GM23338 (cell line): ENCODE measurements at regions not wholly inside any gene's neighbourhood (a gene's known extent, or its start where the extent isn't known, plus 50 kb on each side); places are given as distances from the start of the nearest gene placed in this dataset.

Experiments used
- ATAC-seq: fragments of 200-7000 bp; cut with Tn5 transposase; 3 replicates; pipeline ENCODE4 v1.9.1; 2020
- DNase-seq: peaks from one replicate; pipeline ENCODE4 v3.0.0-alpha.2; 2015; ENCODE audit warnings: low spot score
- H2AFZ ChIP-seq: fragments of 200-600 bp; sonication (generic); 2 replicates; pipeline ENCODE4 v1.8.0; 2016; ENCODE audit warnings: antibody characterized with exemption, mild to moderate bottlenecking, moderate library complexity
- H3F3A ChIP-seq: fragments of 200-600 bp; sonication (generic); replicated peaks from 2 replicates; pipeline ENCODE4 v1.8.0; 2017; ENCODE audit warnings: antibody characterized with exemption, mixed run types, low read depth
- H3K27ac ChIP-seq: fragments of 200-600 bp; sonication (generic); 2 replicates; pipeline ENCODE4 v1.6.1; 2016; ENCODE audit warnings: low read depth
- H3K27me3 ChIP-seq: fragments of 200-600 bp; sonication (generic); 2 replicates; pipeline ENCODE4 v1.8.0; 2016; ENCODE audit warnings: mild to moderate bottlenecking, mixed run types, moderate library complexity; ENCODE audit not compliant: insufficient read depth
- H3K36me3 ChIP-seq: fragments of 200-600 bp; sonication (generic); 2 replicates; pipeline ENCODE4 v1.8.0; 2016; ENCODE audit warnings: mild to moderate bottlenecking; ENCODE audit not compliant: insufficient read depth
- H3K4me1 ChIP-seq: fragments of 200-600 bp; sonication (generic); 2 replicates; pipeline ENCODE4 v1.8.0; 2016; ENCODE audit warnings: mild to moderate bottlenecking, moderate library complexity; ENCODE audit not compliant: insufficient read depth
- H3K4me2 ChIP-seq: fragments of 200-600 bp; sonication (generic); 2 replicates; pipeline ENCODE4 v1.7.1; 2017; ENCODE audit warnings: mixed run types
- H3K4me3 ChIP-seq: fragments of 200-600 bp; sonication (generic); 2 replicates; pipeline ENCODE4 v1.6.1; 2016; ENCODE audit warnings: mixed run types
- H3K79me2 ChIP-seq: fragments of 200-600 bp; sonication (generic); replicated peaks from 2 replicates; pipeline ENCODE4 v1.8.0; 2017; ENCODE audit warnings: mild to moderate bottlenecking; ENCODE audit not compliant: insufficient read depth
- H3K9me2 ChIP-seq: fragments of 200-600 bp; sonication (generic); 2 replicates; pipeline ENCODE4 v1.8.0; 2017; ENCODE audit not compliant: insufficient read depth
- H4K20me1 ChIP-seq: fragments of 200-600 bp; sonication (generic); replicated peaks from 2 replicates; pipeline ENCODE4 v1.8.0; 2017; ENCODE audit warnings: mild to moderate bottlenecking; ENCODE audit not compliant: insufficient read depth
- H3K27ac Mint-ChIP-seq: 2 replicates; pipeline ENCODE4 v1.8.0; 2020; ENCODE audit warnings: inconsistent platforms, mild to moderate bottlenecking, moderate library complexity, mixed read lengths
- H3K27me3 Mint-ChIP-seq: 3 replicates; pipeline ENCODE4 v1.8.0; 2022; ENCODE audit warnings: low read depth, mild to moderate bottlenecking, moderate library complexity, mixed read lengths, inconsistent platforms; ENCODE audit not compliant: insufficient read depth, poor library complexity
- H3K36me3 Mint-ChIP-seq: 3 replicates; pipeline ENCODE4 v1.8.0; 2021; ENCODE audit warnings: low read depth, mild to moderate bottlenecking, inconsistent platforms, moderate library complexity, mixed read lengths
- H3K4me1 Mint-ChIP-seq: 3 replicates; pipeline ENCODE4 v1.8.0; 2020; ENCODE audit warnings: mild to moderate bottlenecking, inconsistent platforms, mixed read lengths
- H3K4me3 Mint-ChIP-seq: 3 replicates; pipeline ENCODE4 v1.8.0; 2021; ENCODE audit warnings: moderate library complexity, mild to moderate bottlenecking, inconsistent platforms, mixed read lengths
- H3K9me3 Mint-ChIP-seq: 3 replicates; pipeline ENCODE4 v1.8.0; 2020; ENCODE audit warnings: moderate library complexity, mild to moderate bottlenecking, inconsistent platforms, mixed read lengths
- CREB1 ChIP-seq: fragments of 250-450 bp; sonication (Bioruptor Pico); IDR thresholded peaks from 2 replicates; pipeline ENCODE4 v1.5.0; 2020; ENCODE audit warnings: low read depth, mild to moderate bottlenecking, moderate library complexity
- CTCF ChIP-seq, 2 experiments: fragments of 200-600 bp in 1 of 2; sonication (generic) in 1 of 2; conservative IDR thresholded peaks; 2 replicates each; pipeline versions ENCODE4 v1.5.1 to v1.6.1; 2016 to 2017; ENCODE audit warnings: antibody characterized with exemption in 2 of 2, low read depth in 2 of 2, mild to moderate bottlenecking in 2 of 2, moderate library complexity in 1 of 2
- ETS1 ChIP-seq: IDR thresholded peaks from 2 replicates; pipeline ENCODE4 v1.6.1; 2016; ENCODE audit warnings: antibody characterized with exemption
- EZH2 ChIP-seq: fragments of 200-600 bp; sonication (generic); IDR thresholded peaks from one replicate; pipeline ENCODE4 v1.8.0; 2017; ENCODE audit warnings: antibody characterized with exemption, mild to moderate bottlenecking, low read depth; ENCODE audit not compliant: unreplicated experiment
- EZH2phosphoT487 ChIP-seq: fragments of 200-600 bp; sonication (generic); IDR thresholded peaks from one replicate; pipeline ENCODE4 v1.8.1; 2018; ENCODE audit warnings: antibody characterized with exemption; ENCODE audit not compliant: unreplicated experiment
- JUNB ChIP-seq: IDR thresholded peaks from one replicate; pipeline ENCODE4 v1.6.1; 2016; ENCODE audit warnings: antibody characterized with exemption; ENCODE audit not compliant: unreplicated experiment
- NANOG ChIP-seq: IDR thresholded peaks from 2 replicates; pipeline ENCODE4 v1.6.1; 2016; ENCODE audit warnings: antibody characterized with exemption, borderline replicate concordance
- POLR2AphosphoS5 ChIP-seq: IDR thresholded peaks from 2 replicates; pipeline ENCODE4 v1.6.1; 2016; ENCODE audit warnings: antibody characterized with exemption, low read depth
- REST ChIP-seq: IDR thresholded peaks from one replicate; pipeline ENCODE4 v1.6.1; 2018; ENCODE audit warnings: antibody characterized with exemption; ENCODE audit not compliant: unreplicated experiment
- STAT1 ChIP-seq: IDR thresholded peaks from one replicate; pipeline ENCODE4 v1.6.1; 2016; ENCODE audit warnings: antibody characterized with exemption; ENCODE audit not compliant: unreplicated experiment
- ZNF114 ChIP-seq: fragments of 250-450 bp; sonication (Bioruptor Pico); IDR thresholded peaks from 2 replicates; pipeline ENCODE4 v1.5.0; 2020; ENCODE audit warnings: mild to moderate bottlenecking, moderate library complexity
- ZNF331 ChIP-seq: fragments of 250-450 bp; sonication (Bioruptor Pico); IDR thresholded peaks from 2 replicates; pipeline ENCODE4 v1.5.0; 2020; ENCODE audit warnings: low read depth, mild to moderate bottlenecking, moderate library complexity
- ZNF462 ChIP-seq: fragments of 250-450 bp; sonication (Bioruptor Pico); IDR thresholded peaks from 2 replicates; pipeline ENCODE4 v1.5.0; 2020; ENCODE audit warnings: mild to moderate bottlenecking, moderate library complexity

- ATAC-seq = no peak
- Histone ChIP-seq H2AFZ (no peak overlapping the region), H3F3A (no peaks in the 10 kb centered on the region), H3K36me3 (no peaks in the 10 kb centered on the region), H3K27ac (no peak overlapping the region), H3K9me2 (no peaks in the 10 kb centered on the region), H3K4me1 (no peaks in the 10 kb centered on the region; the same call in 1 of the 2 replicates), H3K79me2 (no peaks in the 10 kb centered on the region), H3K4me3 (no peak overlapping the region), H3K27me3 (no peaks in the 10 kb centered on the region), H4K20me1 (no peaks in the 10 kb centered on the region), H3K4me2 (no peak overlapping the region)
- Mint-ChIP-seq H3K4me3 (no peak overlapping the region), H3K27me3 (no peaks in the 10 kb centered on the region), H3K4me1 (no peaks in the 10 kb centered on the region; the same call in 2 of the 3 replicates), H3K9me3 (no peaks in the 10 kb centered on the region), H3K36me3 (no peaks in the 10 kb centered on the region), H3K27ac (no peak overlapping the region)
- TF ChIP-seq ETS1 (no peak), REST (no peak), EZH2 (no peak), ZNF114 (no peak), ZNF331 (no peak), STAT1 (no peak), CREB1 (CRISPR knock-in tag) (no peak), CTCF (conservative IDR thresholded peaks at IDR 0.05; ENCODE audit: low read depth in 2 of 2) (no peak; a peak in 1 of 4 replicates), POLR2AphosphoS5 (no peak), ZNF462 (CRISPR knock-in tag) (no peak), JUNB (no peak), EZH2phosphoT487 (no peak), NANOG (no peak)
- DNase-seq = no peak
These were observed 225.8 kb upstream of the TEX13C start for GRCh38 chrX:125093852-125094251.
